GM12872 (cell line): ENCODE measurements at regions not wholly inside any gene's neighbourhood (a gene's known extent, or its start where the extent isn't known, plus 50 kb on each side); places are given as distances from the start of the nearest gene placed in this dataset.

Source experiments
- CTCF ChIP-seq: IDR thresholded peaks from 3 replicates; pipeline ENCODE4 v1.5.1; 2011; ENCODE audit warnings: low read depth, mild to moderate bottlenecking, low read length, moderate library complexity; ENCODE audit not compliant: insufficient read depth

GRCh38 chr6:43987838-43988439 lies 139.3 kb downstream of the MRPL14 start:
- TF ChIP-seq CTCF: no peak

- no peak for TF ChIP-seq CTCF
Measured at GRCh38 chr6:43986177-43986825, 141.0 kb downstream of the MRPL14 start.

- no peak for TF ChIP-seq CTCF
Measured at GRCh38 chr6:43985329-43985728, 141.9 kb downstream of the MRPL14 start.

- TF ChIP-seq CTCF: no peak
Measured at GRCh38 chr6:43984442-43985321, 142.6 kb downstream of the MRPL14 start.

- TF ChIP-seq CTCF: no peak
Measured at GRCh38 chr6:43983632-43984031, 143.6 kb downstream of the MRPL14 start.

GRCh38 chr6:43983191-43983590 lies 144.1 kb downstream of the MRPL14 start:
- TF ChIP-seq CTCF: no peak

GRCh38 chr6:43982084-43982625 lies 145.1 kb downstream of the MRPL14 start:
- no peak for TF ChIP-seq CTCF
